Large intestine (tissue), 3 donors: ENCODE measurements at regions not wholly inside any gene's neighbourhood (a gene's known extent, or its start where the extent isn't known, plus 50 kb on each side); places are given as distances from the start of the nearest gene placed in this dataset.
A peak's percentile ranks its signal among the peaks of the same experiment; 100 is the strongest.

Source experiments
- DNase-seq, 2 donors: peaks; one replicate each; pipeline versions ENCODE4 v3.0.0 to v3.0.0-alpha.2; 2013
- H3K27ac ChIP-seq: one replicate; pipeline ENCODE4 v1.5.1; 2013; ENCODE audit warnings: low read length
- H3K27me3 ChIP-seq: 2 replicates; pipeline ENCODE4 v1.6.1; 2013; ENCODE audit warnings: low read length; ENCODE audit not compliant: control insufficient read depth, insufficient read depth
- H3K36me3 ChIP-seq: 2 replicates; pipeline ENCODE4 v1.6.1; 2013; ENCODE audit warnings: low read length; ENCODE audit not compliant: control insufficient read depth, insufficient read depth
- H3K4me1 ChIP-seq: one replicate; pipeline ENCODE4 v1.6.1; 2013; ENCODE audit warnings: low read length; ENCODE audit not compliant: control insufficient read depth, insufficient read depth
- H3K4me3 ChIP-seq: one replicate; pipeline ENCODE4 v1.5.1; 2013; ENCODE audit warnings: low read length
- H3K9me3 ChIP-seq: one replicate; pipeline ENCODE4 v1.6.1; 2013; ENCODE audit warnings: mild to moderate bottlenecking, low read depth, low read length, moderate library complexity; ENCODE audit not compliant: control insufficient read depth
- WGBS: methylation state at CpG from one replicate; pipeline ENCODE4 v1.1.5; 2013; ENCODE audit warnings: low lambda C conversion rate; ENCODE audit not compliant: insufficient coverage; 5-methylcytosine and 5-hydroxymethylcytosine counted together

DNA sequence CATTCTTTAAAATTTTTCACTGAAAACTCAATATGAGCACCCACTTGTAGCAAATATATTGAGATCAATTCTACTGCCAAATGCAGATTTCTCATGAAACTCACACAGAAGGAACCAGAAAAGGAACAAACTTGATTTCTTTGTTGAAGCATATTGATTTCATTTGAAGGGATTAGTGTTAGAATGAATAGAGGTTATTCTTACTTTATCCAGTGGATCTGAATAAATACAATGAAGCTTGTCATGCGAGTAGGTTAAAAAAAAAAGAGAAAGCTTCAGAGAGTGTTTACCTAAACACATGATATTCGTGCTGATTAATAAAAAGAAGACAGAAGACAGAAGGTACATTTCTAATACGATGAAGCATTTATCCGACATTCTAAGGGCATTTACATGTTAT, 226.7 kb upstream of the ZSWIM2 start:
- Histone ChIP-seq H3K4me3 (no peak overlapping the region), H3K36me3 (no peaks in the 10 kb centered on the region), H3K4me1 (no peaks in the 10 kb centered on the region), H3K27me3 (no peaks in the 10 kb centered on the region), H3K9me3 (no peaks in the 10 kb centered on the region), H3K27ac (no peak overlapping the region)
- no peak for DNase-seq
- no CpG with 5 or more reads among the region's 4 CpGs for WGBS

GRCh38 chr2:187075199-187075635, 226.2 kb upstream of the ZSWIM2 start:
- WGBS: 33% methylated on average over 1 of the region's 4 CpGs
- no peak overlapping the region for H3K4me3 ChIP-seq
- H3K36me3 ChIP-seq: no peaks in the 10 kb centered on the region
- H3K9me3 ChIP-seq: no peaks in the 10 kb centered on the region
- DNase-seq: peak; percentile 20 to 68
- no peaks in the 10 kb centered on the region for H3K27me3 ChIP-seq
- H3K4me1 ChIP-seq: no peaks in the 10 kb centered on the region
- no peak overlapping the region for H3K27ac ChIP-seq

GRCh38 chr2:187058198-187058597, 209.2 kb upstream of the ZSWIM2 start:
- DNase-seq: no peak
- no peaks in the 10 kb centered on the region for H3K36me3 ChIP-seq
- H3K27ac ChIP-seq: no peak overlapping the region
- no peak overlapping the region for H3K4me3 ChIP-seq
- no peaks in the 10 kb centered on the region for H3K27me3 ChIP-seq
- no peaks in the 10 kb centered on the region for H3K9me3 ChIP-seq
- H3K4me1 ChIP-seq: peaks cover 3% of the 10 kb centered on the region

DNA sequence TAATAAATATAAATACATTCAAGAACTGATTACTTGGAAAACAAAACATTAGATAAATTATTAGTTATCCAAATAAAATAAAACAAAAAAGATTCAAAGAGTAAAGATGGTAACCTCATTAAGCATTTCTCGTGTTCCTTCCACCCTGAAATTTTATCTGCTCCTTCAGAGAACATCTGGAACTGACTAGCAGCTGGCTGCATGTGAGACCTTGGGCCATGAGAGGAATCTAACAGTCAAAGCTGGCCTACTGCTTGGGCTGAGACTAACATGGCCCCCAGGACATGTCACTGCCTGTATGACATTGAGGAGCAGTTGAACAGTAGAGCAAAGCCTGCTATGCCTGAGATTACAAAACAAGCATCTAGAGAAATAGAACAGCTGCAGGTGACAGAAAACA, 208.5 kb upstream of the ZSWIM2 start:
- H3K9me3 ChIP-seq: no peaks in the 10 kb centered on the region
- H3K27ac ChIP-seq: no peak overlapping the region
- H3K4me3 ChIP-seq: no peak overlapping the region
- no peak for DNase-seq
- no peaks in the 10 kb centered on the region for H3K27me3 ChIP-seq
- H3K36me3 ChIP-seq: no peaks in the 10 kb centered on the region
- peaks cover 3% of the 10 kb centered on the region for H3K4me1 ChIP-seq
- no CpG with 5 or more reads among the region's 1 CpG for WGBS

DNA sequence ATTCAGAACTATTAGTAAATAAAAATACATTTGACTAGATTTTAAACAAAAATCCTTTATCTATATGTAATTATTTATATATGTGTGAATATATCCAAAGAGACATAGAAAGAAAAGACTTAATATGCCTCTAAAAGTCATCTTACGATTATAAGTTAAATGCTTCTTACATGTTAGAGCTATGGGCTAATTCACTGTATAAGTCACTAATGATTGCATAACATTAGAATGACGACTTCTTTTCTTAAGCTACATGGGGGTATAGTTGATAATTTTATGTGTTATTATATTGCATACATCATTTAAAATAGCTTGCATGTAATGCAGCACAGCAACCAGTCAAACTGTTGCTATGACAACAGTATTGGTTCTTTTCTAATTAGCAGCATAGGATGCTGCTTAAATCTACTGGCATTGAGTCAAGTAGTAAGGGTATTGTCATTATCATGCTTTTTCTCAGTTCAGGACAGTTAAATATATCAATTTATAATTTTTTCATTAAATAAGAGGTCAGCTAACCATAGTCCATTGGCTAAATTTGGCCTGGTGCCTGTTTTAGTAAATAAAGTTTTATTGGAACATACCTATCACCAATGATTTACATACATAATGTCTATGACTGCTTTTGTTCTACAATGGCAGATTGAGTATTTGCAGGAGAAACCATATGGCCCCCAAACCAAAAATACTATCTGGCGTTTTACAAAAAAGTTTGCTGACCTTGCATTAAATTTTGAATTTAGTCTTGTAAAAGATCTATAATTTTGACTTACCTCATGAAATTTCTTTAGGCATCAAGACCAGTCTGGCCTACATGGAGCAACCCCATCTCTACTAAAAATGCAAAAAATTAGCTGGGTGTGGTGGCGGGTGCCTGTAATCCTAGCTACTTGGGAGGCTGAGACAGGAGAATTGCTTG, 207.7 kb upstream of the ZSWIM2 start:
- H3K27me3 ChIP-seq: no peaks in the 10 kb centered on the region
- WGBS: no CpG with 5 or more reads among the region's 4 CpGs
- H3K9me3 ChIP-seq: no peaks in the 10 kb centered on the region
- H3K4me3 ChIP-seq: no peak overlapping the region
- no peaks in the 10 kb centered on the region for H3K36me3 ChIP-seq
- H3K27ac ChIP-seq: no peak overlapping the region
- no peak for DNase-seq
- H3K4me1 ChIP-seq: peaks cover 3% of the 10 kb centered on the region

DNA sequence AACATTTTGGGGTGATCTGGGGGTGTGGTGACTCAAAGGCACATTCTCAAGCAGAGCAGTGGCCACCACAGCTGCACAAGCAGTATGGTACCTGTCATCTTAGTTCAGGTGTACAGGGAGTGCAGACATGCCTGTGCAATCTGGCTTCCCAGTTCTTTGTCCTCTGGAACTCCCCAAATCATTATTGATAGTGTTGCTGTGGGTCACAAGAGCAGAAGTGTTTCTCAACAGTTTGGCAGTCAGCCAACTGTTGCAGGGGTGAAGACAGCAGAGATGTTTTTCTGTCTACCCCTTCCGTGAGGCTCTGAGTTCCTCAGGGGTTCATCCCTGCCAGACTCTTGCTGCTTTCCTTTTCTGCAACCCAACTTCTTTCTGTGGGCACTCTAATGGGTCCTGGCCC, 206.5 kb upstream of the ZSWIM2 start:
- no peak overlapping the region for H3K4me3 ChIP-seq
- no peaks in the 10 kb centered on the region for H3K9me3 ChIP-seq
- no CpG with 5 or more reads among the region's 1 CpG for WGBS
- DNase-seq: peak; percentile 18 to 44
- no peaks in the 10 kb centered on the region for H3K27me3 ChIP-seq
- H3K36me3 ChIP-seq: no peaks in the 10 kb centered on the region
- H3K27ac ChIP-seq: no peak overlapping the region
- peaks cover 3% of the 10 kb centered on the region for H3K4me1 ChIP-seq

DNA sequence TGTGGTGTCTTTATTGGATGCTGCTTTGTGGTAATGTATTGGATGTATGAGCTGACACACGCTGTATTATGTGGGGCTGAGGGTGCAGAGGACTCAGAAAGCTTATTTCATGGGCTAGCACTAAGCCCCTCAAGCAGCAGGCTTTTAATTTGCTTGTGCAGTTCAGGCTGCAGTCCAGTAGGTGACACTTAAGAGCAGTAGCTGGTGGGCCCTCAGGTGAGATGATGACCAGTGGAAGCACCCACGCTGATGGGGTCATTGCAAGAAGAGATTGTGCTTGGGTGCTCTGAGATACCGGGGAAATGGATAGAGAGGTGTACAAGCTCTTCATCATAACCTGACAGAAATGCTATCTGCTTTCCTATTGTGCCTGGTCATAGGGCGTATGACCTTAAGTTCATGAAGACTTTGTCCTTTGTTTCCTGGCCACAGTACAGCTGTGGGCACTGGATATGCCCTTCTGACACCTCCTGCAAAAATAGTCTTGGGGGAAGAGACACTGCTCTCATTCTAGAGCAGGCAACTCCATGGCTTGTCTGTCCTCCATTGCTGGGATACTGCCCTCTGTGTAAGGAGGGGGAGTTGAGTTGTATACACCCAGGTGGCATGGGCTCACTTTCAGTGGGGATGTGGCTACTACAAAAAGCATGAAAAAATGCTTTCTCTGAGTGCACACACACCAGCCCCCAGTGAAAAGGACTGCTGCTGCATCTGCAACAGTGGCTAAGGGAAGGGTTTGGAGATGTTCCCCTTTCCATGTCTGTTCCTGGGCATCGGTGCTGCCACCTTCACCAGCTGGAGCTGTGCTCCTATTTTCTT, 205.7 kb upstream of the ZSWIM2 start:
- no CpG with 5 or more reads among the region's 5 CpGs for WGBS
- H3K4me3 ChIP-seq: no peak overlapping the region
- H3K4me1 ChIP-seq: peaks cover 3% of the 10 kb centered on the region
- DNase-seq: no peak
- no peaks in the 10 kb centered on the region for H3K27me3 ChIP-seq
- H3K36me3 ChIP-seq: no peaks in the 10 kb centered on the region
- no peak overlapping the region for H3K27ac ChIP-seq
- H3K9me3 ChIP-seq: no peaks in the 10 kb centered on the region

- peaks cover 3% of the 10 kb centered on the region for H3K4me1 ChIP-seq
- no peaks in the 10 kb centered on the region for H3K36me3 ChIP-seq
- no peaks in the 10 kb centered on the region for H3K9me3 ChIP-seq
- H3K4me3 ChIP-seq: no peak overlapping the region
- H3K27ac ChIP-seq: no peak overlapping the region
- 100% methylated on average over 1 of the region's 1 CpG for WGBS
- H3K27me3 ChIP-seq: no peaks in the 10 kb centered on the region
- DNase-seq: no peak
Measured at GRCh38 chr2:187051350-187051749, 202.4 kb upstream of the ZSWIM2 start.

GRCh38 chr2:187050409-187050998, 201.5 kb upstream of the ZSWIM2 start:
- H3K4me3 ChIP-seq: no peak overlapping the region
- peaks cover 3% of the 10 kb centered on the region for H3K4me1 ChIP-seq
- no peak overlapping the region for H3K27ac ChIP-seq
- no peaks in the 10 kb centered on the region for H3K36me3 ChIP-seq
- no peak for DNase-seq
- no CpG with 5 or more reads among the region's 4 CpGs for WGBS
- H3K9me3 ChIP-seq: no peaks in the 10 kb centered on the region
- H3K27me3 ChIP-seq: no peaks in the 10 kb centered on the region

- Histone ChIP-seq H3K27me3 (no peaks in the 10 kb centered on the region), H3K4me1 (no peaks in the 10 kb centered on the region), H3K36me3 (no peaks in the 10 kb centered on the region), H3K27ac (no peak overlapping the region), H3K9me3 (no peaks in the 10 kb centered on the region), H3K4me3 (no peak overlapping the region)
- DNase-seq: no peak
Measured at GRCh38 chr2:187037310-187037709, 188.3 kb upstream of the ZSWIM2 start.
